GM10248 (cell line): ENCODE measurements at regions not wholly inside any gene's neighbourhood (a gene's known extent, or its start where the extent isn't known, plus 50 kb on each side); places are given as distances from the start of the nearest gene placed in this dataset.
A peak's percentile ranks its signal among the peaks of the same experiment; 100 is the strongest.

Source experiments
- CTCF ChIA-PET: fragments of 300-600 bp; sonication (Branson Sonifier 250); formaldehyde crosslinking; extraction: SDS; loops from one replicate; lab custom pipeline; 2021; ENCODE audit warnings: antibody characterized with exemption; lab: Yijun Ruan, JAX
- POLR2A ChIA-PET: fragments of 350-650 bp; sonication (Branson Sonifier 250); formaldehyde crosslinking; extraction: SDS; loops from one replicate; lab custom pipeline; 2020; ENCODE audit warnings: antibody characterized with exemption; lab: Yijun Ruan, JAX
- DNase-seq: peaks from one replicate; pipeline ENCODE4 v3.0.0; 2012; ENCODE audit errors: extremely low spot score
- TF ChIP-seq, protein P1 (sequence below): IDR thresholded peaks from 2 replicates; pipeline ENCODE4 v1.5.1; 2012; ENCODE audit warnings: mild to moderate bottlenecking, low read depth; ENCODE audit errors: extremely low read depth, missing control alignments, control extremely low read depth

DNA sequence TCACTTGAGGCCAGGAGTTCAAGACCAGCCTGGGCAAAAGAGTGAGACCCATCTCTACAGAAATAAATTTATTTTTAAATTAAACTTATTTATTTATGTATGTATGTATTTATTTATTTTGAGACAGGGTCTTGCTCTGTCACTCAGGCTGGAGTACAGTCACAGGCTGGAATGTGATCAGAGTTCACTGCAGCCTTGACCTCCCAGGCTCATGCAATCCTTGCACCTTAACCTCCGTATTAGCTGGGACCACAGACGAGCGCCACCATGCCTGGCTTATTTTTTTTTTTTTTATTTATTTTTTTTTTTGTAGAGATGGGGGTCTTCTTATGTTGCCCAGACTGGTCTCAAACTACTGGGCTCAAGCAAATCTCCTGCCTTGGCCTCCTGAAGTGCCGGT is 135.2 kb upstream of the HES1 start:
- POLR2A ChIA-PET, result no interaction called here
- DNase-seq, result no peak
- CTCF ChIA-PET, result no interaction called here
- TF ChIP-seq, protein P1, sequence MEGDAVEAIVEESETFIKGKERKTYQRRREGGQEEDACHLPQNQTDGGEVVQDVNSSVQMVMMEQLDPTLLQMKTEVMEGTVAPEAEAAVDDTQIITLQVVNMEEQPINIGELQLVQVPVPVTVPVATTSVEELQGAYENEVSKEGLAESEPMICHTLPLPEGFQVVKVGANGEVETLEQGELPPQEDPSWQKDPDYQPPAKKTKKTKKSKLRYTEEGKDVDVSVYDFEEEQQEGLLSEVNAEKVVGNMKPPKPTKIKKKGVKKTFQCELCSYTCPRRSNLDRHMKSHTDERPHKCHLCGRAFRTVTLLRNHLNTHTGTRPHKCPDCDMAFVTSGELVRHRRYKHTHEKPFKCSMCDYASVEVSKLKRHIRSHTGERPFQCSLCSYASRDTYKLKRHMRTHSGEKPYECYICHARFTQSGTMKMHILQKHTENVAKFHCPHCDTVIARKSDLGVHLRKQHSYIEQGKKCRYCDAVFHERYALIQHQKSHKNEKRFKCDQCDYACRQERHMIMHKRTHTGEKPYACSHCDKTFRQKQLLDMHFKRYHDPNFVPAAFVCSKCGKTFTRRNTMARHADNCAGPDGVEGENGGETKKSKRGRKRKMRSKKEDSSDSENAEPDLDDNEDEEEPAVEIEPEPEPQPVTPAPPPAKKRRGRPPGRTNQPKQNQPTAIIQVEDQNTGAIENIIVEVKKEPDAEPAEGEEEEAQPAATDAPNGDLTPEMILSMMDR, result no peak

DNA sequence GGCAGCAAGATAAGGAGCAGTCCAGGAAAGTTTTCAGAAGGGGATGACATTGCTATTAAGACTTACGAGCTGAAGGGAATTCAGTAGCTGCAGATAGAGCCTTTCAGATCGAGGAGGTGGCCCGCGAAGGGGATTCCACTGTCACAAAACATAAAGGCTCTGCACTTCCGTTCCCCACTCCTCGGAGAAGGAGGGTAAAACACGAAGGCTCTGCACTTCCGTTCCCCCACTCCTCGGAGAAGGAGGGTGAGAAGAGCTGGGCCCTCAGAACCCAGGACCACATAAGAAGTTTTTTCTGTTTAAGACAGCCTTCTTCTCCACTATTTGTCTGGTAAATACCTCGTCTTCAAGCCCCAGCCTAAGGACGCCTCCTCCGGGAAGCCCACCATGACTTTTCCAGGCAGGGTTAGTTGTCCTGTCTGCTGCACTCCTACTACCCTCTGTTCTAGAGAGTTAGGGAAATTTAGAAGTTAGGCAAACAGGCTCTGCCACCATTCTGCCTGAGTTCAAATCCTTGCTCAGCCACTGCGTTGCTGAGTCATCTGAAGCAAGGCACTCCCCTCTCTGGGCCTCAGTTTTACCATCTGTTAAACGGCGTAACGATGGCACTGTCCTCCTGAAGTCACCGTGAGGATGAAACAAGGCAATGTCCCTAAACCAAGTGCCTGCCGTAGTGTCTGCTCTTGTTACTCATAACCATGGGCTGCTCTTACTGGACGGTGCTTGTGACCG is 134.1 kb upstream of the HES1 start:
- POLR2A ChIA-PET, result no interaction called here
- CTCF ChIA-PET, result no interaction called here
- DNase-seq, result no peak
- TF ChIP-seq, protein P1, result no peak

DNA sequence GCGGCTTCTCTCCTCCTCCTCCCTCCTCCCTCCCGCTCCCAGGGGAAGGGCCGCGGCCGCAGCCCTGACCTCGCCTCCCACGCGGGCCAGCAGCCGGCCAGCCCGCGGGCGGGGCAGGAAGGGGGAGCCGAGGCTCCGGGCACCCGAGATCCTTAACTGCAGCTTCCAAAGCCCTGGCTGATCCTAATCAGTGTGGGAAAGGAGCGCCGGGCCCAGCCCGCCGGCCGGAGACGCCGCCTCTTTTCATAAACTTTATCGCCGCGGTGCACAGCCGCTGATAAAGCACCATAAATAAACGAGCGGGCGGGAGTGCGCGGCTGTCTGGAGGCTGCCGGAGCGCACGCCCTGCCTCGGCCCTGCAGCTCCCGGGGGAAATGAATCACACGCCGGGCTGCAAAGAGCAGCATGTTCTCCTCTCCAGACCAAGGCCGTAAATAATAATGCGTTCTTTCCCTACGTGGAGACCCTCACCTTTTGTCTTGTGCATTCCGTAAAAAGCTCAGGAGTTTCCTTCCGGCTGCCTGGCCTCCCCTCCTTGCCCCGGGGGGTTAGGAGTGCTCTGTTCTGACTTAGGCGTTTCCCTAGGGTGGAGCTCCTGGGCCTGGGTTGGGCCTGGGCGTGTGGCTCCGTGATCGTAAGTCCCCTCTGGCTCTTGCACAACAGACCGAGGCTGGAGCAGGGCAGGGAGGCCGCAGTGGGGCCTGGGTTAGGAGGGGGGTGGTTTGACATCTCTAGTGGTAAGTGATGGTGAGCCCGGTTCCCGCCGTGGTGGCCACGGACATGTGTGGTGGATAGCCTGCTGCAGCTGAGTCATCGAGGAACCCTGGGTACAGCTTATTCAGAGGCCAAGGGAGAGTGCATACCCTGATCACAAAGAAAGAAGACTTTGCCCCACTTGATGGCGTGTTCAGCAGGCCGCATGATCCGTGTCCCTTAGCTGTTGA is 132.6 kb upstream of the HES1 start:
- ChIA-PET CTCF (interaction anchor here (0.8 to 1.8 kb wide), 6 partner anchors 12 to 312 kb away, joined by 3 to 5 read pairs (median 4); no protein-coding TSS in a partner anchor), POLR2A (no interaction called here)
- TF ChIP-seq, protein P1, result no peak
- peak; percentile 75 for DNase-seq

DNA sequence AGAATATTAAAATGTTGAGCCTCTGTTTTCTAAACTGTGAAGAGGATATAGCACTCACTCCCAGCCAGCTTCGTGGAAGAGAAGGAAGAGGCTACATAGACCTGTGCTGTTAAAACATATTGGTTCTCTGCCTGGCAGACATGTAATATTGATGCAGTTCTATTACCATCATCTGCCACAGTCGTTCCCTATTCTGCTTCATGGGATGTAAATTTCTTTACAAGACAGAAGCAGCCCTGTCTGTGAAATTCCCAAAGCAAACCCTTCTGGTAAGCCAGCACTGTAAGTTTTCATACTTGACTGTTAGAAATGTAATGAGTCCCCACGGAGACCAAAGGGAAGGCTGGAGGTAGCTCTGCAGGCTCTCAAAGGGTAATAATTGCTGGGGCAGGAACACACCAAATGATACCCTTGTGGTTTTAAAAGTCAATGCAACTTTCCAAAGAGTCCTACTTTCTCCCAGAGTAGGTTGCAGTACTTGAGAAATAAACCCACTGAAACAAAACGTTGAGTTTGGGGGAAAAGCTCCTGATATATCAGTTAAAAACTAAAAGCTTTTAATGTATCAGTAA is 129.9 kb upstream of the HES1 start:
- DNase-seq, result no peak
- POLR2A ChIA-PET, result interaction anchor here (0.7 kb wide), 1 partner anchor 107 kb away, joined by 3 read pairs; no protein-coding TSS in a partner anchor
- CTCF ChIA-PET, result interaction anchor here (1.2 kb wide), 1 partner anchor 20 kb away, joined by 4 read pairs; no protein-coding TSS in a partner anchor
- TF ChIP-seq, protein P1, result no peak

DNA sequence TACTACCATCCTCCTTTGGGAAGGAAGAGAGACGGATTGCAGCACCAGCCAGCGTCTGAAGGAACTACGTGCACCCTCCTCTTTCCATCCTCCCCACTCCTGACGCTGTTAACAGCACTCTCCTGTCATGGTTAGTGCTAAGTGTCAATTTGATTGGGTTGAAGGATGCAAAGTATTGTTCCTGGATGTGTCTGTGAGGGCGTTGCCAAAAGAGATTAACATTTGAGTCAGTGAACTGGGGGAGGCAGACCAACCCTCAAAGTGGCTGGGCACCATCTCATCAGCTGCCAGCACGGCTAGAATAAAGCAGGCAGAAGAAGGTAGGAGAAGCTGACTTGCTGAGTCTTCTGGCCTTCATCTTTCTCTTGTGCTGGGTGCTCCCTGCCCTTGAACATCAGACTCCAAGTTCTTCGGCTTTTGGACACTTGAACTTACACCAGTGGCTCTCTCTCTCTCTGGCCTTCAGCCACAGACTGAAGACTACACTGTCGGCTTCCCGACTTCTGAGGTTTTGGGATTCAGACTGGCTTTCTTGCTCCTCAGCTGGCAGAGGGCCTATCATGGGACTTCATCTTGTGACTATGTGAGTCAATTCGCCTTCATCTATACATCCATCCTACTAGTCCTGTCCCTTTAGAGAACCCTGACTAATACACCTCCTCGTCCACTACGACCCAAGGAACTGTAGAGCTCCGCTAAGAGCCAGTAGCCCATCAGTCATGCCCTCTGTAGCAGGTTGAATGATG is 128.2 kb upstream of the HES1 start:
- TF ChIP-seq, protein P1, result no peak
- DNase-seq, result no peak
- POLR2A ChIA-PET, result no interaction called here
- CTCF ChIA-PET, result no interaction called here

DNA sequence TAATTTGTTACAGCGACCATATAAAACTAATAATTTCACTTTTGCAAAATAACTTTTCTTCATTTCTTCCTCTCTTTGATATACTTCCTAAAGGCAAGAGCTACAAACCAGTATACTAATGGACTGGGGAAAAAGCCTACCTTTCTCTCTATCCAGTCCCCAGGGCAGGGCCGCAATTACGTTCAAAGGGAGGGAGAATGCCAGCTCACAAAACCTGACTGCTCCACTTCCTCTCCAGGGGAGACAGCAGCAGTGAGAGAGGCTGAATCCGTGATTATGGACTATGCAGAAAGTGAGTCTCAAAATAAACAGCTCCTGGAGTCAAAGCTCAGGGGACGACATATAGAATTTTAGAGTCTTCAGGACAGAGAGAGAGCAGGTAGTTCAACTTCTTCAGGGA is 126.9 kb upstream of the HES1 start:
- DNase-seq, result no peak
- POLR2A ChIA-PET, result no interaction called here
- CTCF ChIA-PET, result no interaction called here
- TF ChIP-seq, protein P1, result no peak
